ENCODE measurements at regions not wholly inside any gene's neighbourhood (a gene's known extent, or its start where the extent isn't known, plus 50 kb on each side); places are given as distances from the start of the nearest gene placed in this dataset.

- DNase-seq (ENCODE audit: extremely low spot score), result no peak
- no peak for TF ChIP-seq CTCF (IDR thresholded peaks at IDR 0.05; ENCODE audit: control extremely low read depth, extremely low read depth, low read depth, missing control alignments)
- ChIA-PET POLR2A (no interaction called here), CTCF (interaction anchor here (1.1 kb wide), 1 partner anchor 9 kb away, joined by 4 read pairs; no protein-coding TSS in a partner anchor)
Observed at GRCh38 chr6:19059102-19059501, 672.0 kb downstream of the RNF144B start.

GRCh38 chr6:19067165-19067564, 680.0 kb downstream of the RNF144B start:
- no peak for TF ChIP-seq CTCF (IDR thresholded peaks at IDR 0.05; ENCODE audit: control extremely low read depth, extremely low read depth, low read depth, missing control alignments)
- ChIA-PET POLR2A (no interaction called here), CTCF (no interaction called here)
- DNase-seq (ENCODE audit: extremely low spot score), result no peak

- no peak for TF ChIP-seq CTCF (IDR thresholded peaks at IDR 0.05; ENCODE audit: control extremely low read depth, extremely low read depth, low read depth, missing control alignments)
- ChIA-PET CTCF (no interaction called here), POLR2A (no interaction called here)
- DNase-seq (ENCODE audit: extremely low spot score), result no peak
Observed at GRCh38 chr6:19070520-19070919, 683.4 kb downstream of the RNF144B start.

- no peak for DNase-seq (ENCODE audit: extremely low spot score)
- no peak for TF ChIP-seq CTCF (IDR thresholded peaks at IDR 0.05; ENCODE audit: control extremely low read depth, extremely low read depth, low read depth, missing control alignments)
- CTCF ChIA-PET, result no interaction called here
- POLR2A ChIA-PET, result no interaction called here
Observed at GRCh38 chr6:19083801-19084200, 696.7 kb downstream of the RNF144B start.

- TF ChIP-seq CTCF (IDR thresholded peaks at IDR 0.05; ENCODE audit: control extremely low read depth, extremely low read depth, low read depth, missing control alignments), result no peak
Observed at GRCh38 chr6:19086480-19086879, 699.3 kb downstream of the RNF144B start.

GRCh38 chr6:19087296-19087695, 700.1 kb downstream of the RNF144B start:
- ChIA-PET POLR2A (no interaction called here), CTCF (no interaction called here)
- no peak for DNase-seq (ENCODE audit: extremely low spot score)

More at GRCh38 chr6:19086480-19086879, 699.3 kb downstream of the RNF144B start:
- no peak for DNase-seq (ENCODE audit: extremely low spot score)
- POLR2A ChIA-PET, result no interaction called here
- CTCF ChIA-PET, result no interaction called here

More at GRCh38 chr6:19087296-19087695, 700.1 kb downstream of the RNF144B start:
- TF ChIP-seq CTCF (IDR thresholded peaks at IDR 0.05; ENCODE audit: control extremely low read depth, extremely low read depth, low read depth, missing control alignments), result no peak
